Panc1 (cell line): ENCODE measurements at regions not wholly inside any gene's neighbourhood (a gene's known extent, or its start where the extent isn't known, plus 50 kb on each side); places are given as distances from the start of the nearest gene placed in this dataset.

Source experiments
- ATAC-seq: fragments of 200-7000 bp; cut with Tn5 transposase; 2 replicates; pipeline ENCODE4 v1.9.1; 2020; ENCODE audit warnings: mild to moderate bottlenecking, moderate library complexity
- BruUV-seq: library from RNA; stranded (reverse); fragments of 400-500 nt; replicated peaks from 2 replicates; lab custom pipeline; 2021; lab: Mats Ljungman, UMichigan
- CTCF ChIA-PET: fragments of 300-600 bp; sonication (Branson Sonifier 250); formaldehyde crosslinking; loops from one replicate; lab custom pipeline; 2022; ENCODE audit warnings: antibody characterized with exemption; lab: Charles Lee
- POLR2A ChIA-PET: fragments of 300-600 bp; sonication (Branson Sonifier 250); formaldehyde crosslinking; loops from one replicate; lab custom pipeline; 2022; ENCODE audit warnings: antibody characterized with exemption; lab: Charles Lee
- DNase-seq: peaks from one replicate; pipeline ENCODE4 v3.0.0-alpha.2; 2010; ENCODE audit warnings: low read depth, low spot score
- H3K27ac ChIP-seq: 2 replicates; pipeline ENCODE4 v1.5.1; 2011; ENCODE audit warnings: mild to moderate bottlenecking, low read length, inconsistent platforms
- H3K27me3 ChIP-seq: fragments of 200-500 bp; sonication (Bioruptor generic); 2 replicates; pipeline ENCODE4 v1.6.0; 2014; ENCODE audit warnings: low read length, inconsistent platforms; ENCODE audit not compliant: control insufficient read depth, insufficient read depth
- H3K36me3 ChIP-seq: fragments of 200-500 bp; sonication (Bioruptor generic); 2 replicates; pipeline ENCODE4 v1.5.1; 2014; ENCODE audit warnings: inconsistent platforms, mild to moderate bottlenecking, low read length, moderate library complexity; ENCODE audit not compliant: control insufficient read depth, insufficient read depth
- H3K4me1 ChIP-seq: 2 replicates; pipeline ENCODE4 v1.5.1; 2011; ENCODE audit warnings: inconsistent platforms, mild to moderate bottlenecking, low read length, moderate library complexity; ENCODE audit not compliant: control insufficient read depth, insufficient read depth
- H3K4me3 ChIP-seq, 2 experiments: 2 replicates each; pipeline ENCODE4 v1.5.1; 2011 to 2012; ENCODE audit warnings: low read depth in 2 of 2, low read length in 2 of 2, mild to moderate bottlenecking in 2 of 2, inconsistent platforms in 1 of 2, moderate library complexity in 1 of 2
- H3K9me3 ChIP-seq: fragments of 200-500 bp; sonication (Bioruptor generic); 2 replicates; pipeline ENCODE4 v1.5.1; 2014; ENCODE audit warnings: low read depth, mild to moderate bottlenecking, inconsistent platforms, low read length, moderate library complexity; ENCODE audit not compliant: control insufficient read depth, insufficient read depth
- POLR2AphosphoS5 ChIP-seq: IDR thresholded peaks from 2 replicates; pipeline ENCODE4 v1.6.1; 2012; ENCODE audit warnings: mild to moderate bottlenecking, low read depth, low read length, moderate library complexity
- SIN3A ChIP-seq: IDR thresholded peaks from 2 replicates; pipeline ENCODE4 v1.6.1; 2012; ENCODE audit warnings: low read depth, mild to moderate bottlenecking, low read length, moderate library complexity, borderline replicate concordance; ENCODE audit not compliant: insufficient read depth
- TCF7L2 ChIP-seq: IDR thresholded peaks from 2 replicates; pipeline ENCODE4 v1.6.1; 2011; ENCODE audit warnings: mild to moderate bottlenecking, low read depth, low read length, inconsistent platforms
- in situ Hi-C: cut with HindIII; loops from 2 replicates; pipeline ENCODE4 v1.10.0; 2016; ENCODE audit warnings: low sequenced_read_pairs, low pct_unique_long_range_greater_than_20kb
- intact Hi-C: fragments of 100-400 bp; cut with micrococcal nuclease; formaldehyde crosslinking; loops from one replicate; pipeline ENCODE4 v1.10.0; 2022; ENCODE audit not compliant: unreplicated experiment
- TF ChIP-seq, protein P1 (sequence below): fragments of 450-650 bp; IDR thresholded peaks from 2 replicates; pipeline ENCODE4 v1.5.1; 2017; ENCODE audit warnings: mild to moderate bottlenecking
- TF ChIP-seq, protein P2 (sequence below), 2 experiments: IDR thresholded peaks; 2 replicates each; pipeline ENCODE4 v1.6.1; 2011 to 2012; ENCODE audit warnings: low read depth in 2 of 2, control low read depth in 1 of 2, low read length in 1 of 2, mild to moderate bottlenecking in 1 of 2, moderate library complexity in 1 of 2; ENCODE audit not compliant: insufficient read depth in 1 of 2

- ChIA-PET POLR2A (no interaction called here), CTCF (no interaction called here)
- no peak for TF ChIP-seq TCF7L2
- TF ChIP-seq, protein P1, sequence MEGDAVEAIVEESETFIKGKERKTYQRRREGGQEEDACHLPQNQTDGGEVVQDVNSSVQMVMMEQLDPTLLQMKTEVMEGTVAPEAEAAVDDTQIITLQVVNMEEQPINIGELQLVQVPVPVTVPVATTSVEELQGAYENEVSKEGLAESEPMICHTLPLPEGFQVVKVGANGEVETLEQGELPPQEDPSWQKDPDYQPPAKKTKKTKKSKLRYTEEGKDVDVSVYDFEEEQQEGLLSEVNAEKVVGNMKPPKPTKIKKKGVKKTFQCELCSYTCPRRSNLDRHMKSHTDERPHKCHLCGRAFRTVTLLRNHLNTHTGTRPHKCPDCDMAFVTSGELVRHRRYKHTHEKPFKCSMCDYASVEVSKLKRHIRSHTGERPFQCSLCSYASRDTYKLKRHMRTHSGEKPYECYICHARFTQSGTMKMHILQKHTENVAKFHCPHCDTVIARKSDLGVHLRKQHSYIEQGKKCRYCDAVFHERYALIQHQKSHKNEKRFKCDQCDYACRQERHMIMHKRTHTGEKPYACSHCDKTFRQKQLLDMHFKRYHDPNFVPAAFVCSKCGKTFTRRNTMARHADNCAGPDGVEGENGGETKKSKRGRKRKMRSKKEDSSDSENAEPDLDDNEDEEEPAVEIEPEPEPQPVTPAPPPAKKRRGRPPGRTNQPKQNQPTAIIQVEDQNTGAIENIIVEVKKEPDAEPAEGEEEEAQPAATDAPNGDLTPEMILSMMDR = no peak
- TF ChIP-seq, protein P2, sequence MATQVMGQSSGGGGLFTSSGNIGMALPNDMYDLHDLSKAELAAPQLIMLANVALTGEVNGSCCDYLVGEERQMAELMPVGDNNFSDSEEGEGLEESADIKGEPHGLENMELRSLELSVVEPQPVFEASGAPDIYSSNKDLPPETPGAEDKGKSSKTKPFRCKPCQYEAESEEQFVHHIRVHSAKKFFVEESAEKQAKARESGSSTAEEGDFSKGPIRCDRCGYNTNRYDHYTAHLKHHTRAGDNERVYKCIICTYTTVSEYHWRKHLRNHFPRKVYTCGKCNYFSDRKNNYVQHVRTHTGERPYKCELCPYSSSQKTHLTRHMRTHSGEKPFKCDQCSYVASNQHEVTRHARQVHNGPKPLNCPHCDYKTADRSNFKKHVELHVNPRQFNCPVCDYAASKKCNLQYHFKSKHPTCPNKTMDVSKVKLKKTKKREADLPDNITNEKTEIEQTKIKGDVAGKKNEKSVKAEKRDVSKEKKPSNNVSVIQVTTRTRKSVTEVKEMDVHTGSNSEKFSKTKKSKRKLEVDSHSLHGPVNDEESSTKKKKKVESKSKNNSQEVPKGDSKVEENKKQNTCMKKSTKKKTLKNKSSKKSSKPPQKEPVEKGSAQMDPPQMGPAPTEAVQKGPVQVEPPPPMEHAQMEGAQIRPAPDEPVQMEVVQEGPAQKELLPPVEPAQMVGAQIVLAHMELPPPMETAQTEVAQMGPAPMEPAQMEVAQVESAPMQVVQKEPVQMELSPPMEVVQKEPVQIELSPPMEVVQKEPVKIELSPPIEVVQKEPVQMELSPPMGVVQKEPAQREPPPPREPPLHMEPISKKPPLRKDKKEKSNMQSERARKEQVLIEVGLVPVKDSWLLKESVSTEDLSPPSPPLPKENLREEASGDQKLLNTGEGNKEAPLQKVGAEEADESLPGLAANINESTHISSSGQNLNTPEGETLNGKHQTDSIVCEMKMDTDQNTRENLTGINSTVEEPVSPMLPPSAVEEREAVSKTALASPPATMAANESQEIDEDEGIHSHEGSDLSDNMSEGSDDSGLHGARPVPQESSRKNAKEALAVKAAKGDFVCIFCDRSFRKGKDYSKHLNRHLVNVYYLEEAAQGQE (IDR thresholded peaks at IDR 0.05; ENCODE audit: insufficient read depth in 1 of 2, low read depth in 2 of 2, low read length in 1 of 2) = no peak
- TF ChIP-seq POLR2AphosphoS5 = no peak
- TF ChIP-seq SIN3A = no peak
- ATAC-seq (no peak), DNase-seq (no peak)
- no TSS peak for BruUV-seq
- Histone ChIP-seq H3K9me3 (no peaks in the 10 kb centered on the region), H3K36me3 (no peaks in the 10 kb centered on the region), H3K27ac (no peak overlapping the region), H3K4me1 (no peaks in the 10 kb centered on the region), H3K27me3 (no peaks in the 10 kb centered on the region), H3K4me3 (no peak overlapping the region)
- in situ Hi-C loops = no loop called here
- intact Hi-C loops = no loop called here
Measured at GRCh38 chr9:22739712-22740111, 293.1 kb downstream of the DMRTA1 start.

DNA sequence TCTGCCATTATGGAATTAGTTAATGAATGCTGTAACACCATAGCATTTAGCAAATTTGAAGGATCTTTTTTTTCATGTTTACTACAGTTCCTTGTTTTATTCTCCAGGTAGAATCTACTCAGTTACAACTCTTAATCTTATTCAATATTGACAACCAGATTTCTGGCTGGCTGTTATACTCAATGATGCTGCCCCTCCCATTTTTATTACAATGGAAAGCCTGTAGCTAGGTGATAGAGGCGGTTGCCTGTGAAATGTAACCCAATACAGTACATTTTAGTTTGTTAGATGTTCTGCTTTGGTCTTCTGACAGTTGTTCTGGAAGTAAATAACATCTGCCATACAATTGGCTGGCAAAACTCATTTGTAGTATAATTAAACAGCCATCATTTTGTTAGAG is 294.2 kb downstream of the DMRTA1 start:
- Histone ChIP-seq H3K27ac (no peak overlapping the region), H3K36me3 (no peaks in the 10 kb centered on the region), H3K27me3 (no peaks in the 10 kb centered on the region), H3K4me1 (no peaks in the 10 kb centered on the region), H3K9me3 (no peaks in the 10 kb centered on the region), H3K4me3 (no peak overlapping the region)
- ChIA-PET POLR2A (no interaction called here), CTCF (no interaction called here)
- no peak for DNase-seq
- no peak for ATAC-seq
- no TSS peak for BruUV-seq
- in situ Hi-C loops (no loop called here), intact Hi-C loops (no loop called here)
- TF ChIP-seq, protein P1 = no peak
- TF ChIP-seq POLR2AphosphoS5 = no peak
- TF ChIP-seq, protein P2 (IDR thresholded peaks at IDR 0.05; ENCODE audit: insufficient read depth in 1 of 2, low read depth in 2 of 2, low read length in 1 of 2) = no peak
- TF ChIP-seq TCF7L2 = no peak
- no peak for TF ChIP-seq SIN3A
